ENCODE measurements at regions not wholly inside any gene's neighbourhood (a gene's known extent, or its start where the extent isn't known, plus 50 kb on each side); places are given as distances from the start of the nearest gene placed in this dataset.

GRCh38 chr6:8710668-8711431 lies 275.5 kb upstream of the SLC35B3 start:
- H3K27ac Mint-ChIP-seq = no peak overlapping the region
- TF ChIP-seq CTCF (IDR thresholded peaks at IDR 0.05) = no peak
- no peaks in the 10 kb centered on the region for H3K4me1 Mint-ChIP-seq (ENCODE audit: low read depth)
- H3K27me3 Mint-ChIP-seq (ENCODE audit: insufficient read depth) = no peaks in the 10 kb centered on the region
- peaks cover 10% of the 10 kb centered on the region for H3K9me3 Mint-ChIP-seq
- no peak overlapping the region for H3K4me3 Mint-ChIP-seq
- H3K36me3 Mint-ChIP-seq (ENCODE audit: low read depth) = no peaks in the 10 kb centered on the region
- DNase-seq = no peak

GRCh38 chr6:8707956-8708772 lies 272.8 kb upstream of the SLC35B3 start:
- no peak overlapping the region for H3K4me3 Mint-ChIP-seq
- no peaks in the 10 kb centered on the region for H3K4me1 Mint-ChIP-seq (ENCODE audit: low read depth)
- peak; percentile 47; the same call in 1 of the 2 replicates for TF ChIP-seq CTCF (IDR thresholded peaks at IDR 0.05)
- DNase-seq = peak; percentile 1
- H3K27ac Mint-ChIP-seq = no peak overlapping the region
- peaks cover 15% of the 10 kb centered on the region for H3K9me3 Mint-ChIP-seq
- H3K27me3 Mint-ChIP-seq (ENCODE audit: insufficient read depth) = no peaks in the 10 kb centered on the region
- no peaks in the 10 kb centered on the region for H3K36me3 Mint-ChIP-seq (ENCODE audit: low read depth)

GRCh38 chr6:8707369-8707768 lies 272.0 kb upstream of the SLC35B3 start:
- H3K9me3 Mint-ChIP-seq = peaks cover 15% of the 10 kb centered on the region
- H3K27me3 Mint-ChIP-seq (ENCODE audit: insufficient read depth) = no peaks in the 10 kb centered on the region
- DNase-seq = no peak
- H3K27ac Mint-ChIP-seq = no peak overlapping the region
- no peaks in the 10 kb centered on the region for H3K4me1 Mint-ChIP-seq (ENCODE audit: low read depth)
- no peak overlapping the region for H3K4me3 Mint-ChIP-seq
- no peak for TF ChIP-seq CTCF (IDR thresholded peaks at IDR 0.05)
- H3K36me3 Mint-ChIP-seq (ENCODE audit: low read depth) = no peaks in the 10 kb centered on the region

GRCh38 chr6:8705435-8706020 lies 270.2 kb upstream of the SLC35B3 start:
- no peaks in the 10 kb centered on the region for H3K4me1 Mint-ChIP-seq (ENCODE audit: low read depth)
- no peaks in the 10 kb centered on the region for H3K36me3 Mint-ChIP-seq (ENCODE audit: low read depth)
- H3K27ac Mint-ChIP-seq = no peak overlapping the region
- no peak overlapping the region for H3K4me3 Mint-ChIP-seq
- no peak for DNase-seq
- H3K27me3 Mint-ChIP-seq (ENCODE audit: insufficient read depth) = no peaks in the 10 kb centered on the region
- peaks cover 28% of the 10 kb centered on the region for H3K9me3 Mint-ChIP-seq
- TF ChIP-seq CTCF (IDR thresholded peaks at IDR 0.05) = no peak

GRCh38 chr6:8703059-8703458 lies 267.7 kb upstream of the SLC35B3 start:
- no peak for DNase-seq
- H3K4me1 Mint-ChIP-seq (ENCODE audit: low read depth) = no peaks in the 10 kb centered on the region
- H3K27me3 Mint-ChIP-seq (ENCODE audit: insufficient read depth) = no peaks in the 10 kb centered on the region
- H3K36me3 Mint-ChIP-seq (ENCODE audit: low read depth) = no peaks in the 10 kb centered on the region
- H3K27ac Mint-ChIP-seq = no peak overlapping the region
- TF ChIP-seq CTCF (IDR thresholded peaks at IDR 0.05) = no peak
- peaks cover 31% of the 10 kb centered on the region for H3K9me3 Mint-ChIP-seq
- no peak overlapping the region for H3K4me3 Mint-ChIP-seq

Data from HFFc6 (cell line).